Hepatocyte (in vitro differentiated cells): ENCODE measurements at regions not wholly inside any gene's neighbourhood (a gene's known extent, or its start where the extent isn't known, plus 50 kb on each side); places are given as distances from the start of the nearest gene placed in this dataset.
A peak's percentile ranks its signal among the peaks of the same experiment; 100 is the strongest.

Experiments
- DNase-seq: peaks from one replicate; pipeline ENCODE4 v3.0.0-alpha.2; 2016; ENCODE audit warnings: low spot score
- H2AFZ ChIP-seq: fragments of 200-600 bp; sonication (generic); 2 replicates; pipeline ENCODE4 v1.6.0; 2016; ENCODE audit warnings: antibody characterized with exemption, mild to moderate bottlenecking
- H3K27ac ChIP-seq: fragments of 200-600 bp; sonication (generic); 2 replicates; pipeline ENCODE4 v1.5.1; 2016; ENCODE audit warnings: mild to moderate bottlenecking
- H3K27me3 ChIP-seq: fragments of 200-600 bp; sonication (generic); 2 replicates; pipeline ENCODE4 v1.6.1; 2016
- H3K36me3 ChIP-seq: fragments of 200-600 bp; sonication (generic); replicated peaks from 2 replicates; pipeline ENCODE4 v1.5.1; 2016; ENCODE audit warnings: low read depth; ENCODE audit not compliant: insufficient read depth
- H3K4me1 ChIP-seq: fragments of 200-600 bp; sonication (generic); 2 replicates; pipeline ENCODE4 v1.5.1; 2016; ENCODE audit warnings: mild to moderate bottlenecking, moderate library complexity; ENCODE audit not compliant: insufficient read depth
- H3K4me2 ChIP-seq: fragments of 200-600 bp; sonication (generic); 2 replicates; pipeline ENCODE4 v1.6.0; 2016
- H3K4me3 ChIP-seq: fragments of 200-600 bp; sonication (generic); 2 replicates; pipeline ENCODE4 v1.5.1; 2016; ENCODE audit warnings: mild to moderate bottlenecking
- H3K79me2 ChIP-seq: fragments of 200-600 bp; sonication (generic); 2 replicates; pipeline ENCODE4 v1.6.0; 2017; ENCODE audit warnings: mild to moderate bottlenecking
- H3K9me2 ChIP-seq: fragments of 200-600 bp; sonication (generic); replicated peaks from 2 replicates; pipeline ENCODE4 v1.6.0; 2017; ENCODE audit warnings: mild to moderate bottlenecking; ENCODE audit not compliant: insufficient read depth
- H3K9me3 ChIP-seq: fragments of 200-600 bp; sonication (generic); 2 replicates; pipeline ENCODE4 v1.5.1; 2016; ENCODE audit warnings: low read depth, mild to moderate bottlenecking
- H4K20me1 ChIP-seq: fragments of 200-600 bp; sonication (generic); 2 replicates; pipeline ENCODE4 v1.6.0; 2016; ENCODE audit warnings: mild to moderate bottlenecking; ENCODE audit not compliant: insufficient read depth, poor library complexity, severe bottlenecking
- CTCF ChIP-seq: fragments of 200-600 bp; sonication (generic); IDR thresholded peaks from 2 replicates; pipeline ENCODE4 v1.5.1; 2016; ENCODE audit warnings: antibody characterized with exemption, mild to moderate bottlenecking; ENCODE audit not compliant: poor library complexity
- EZH2 ChIP-seq: fragments of 200-600 bp; sonication (generic); IDR thresholded peaks from 2 replicates; pipeline ENCODE4 v1.6.1; 2016; ENCODE audit warnings: antibody characterized with exemption, mild to moderate bottlenecking, borderline replicate concordance
- EZH2phosphoT487 ChIP-seq: fragments of 200-600 bp; sonication (generic); IDR thresholded peaks from one replicate; pipeline ENCODE4 v1.6.1; 2018; ENCODE audit warnings: antibody characterized with exemption, mild to moderate bottlenecking, low read depth, moderate library complexity; ENCODE audit not compliant: unreplicated experiment, severe bottlenecking
- WGBS: methylation state at CpG from one replicate; pipeline ENCODE4 v1.1.6; 2016; ENCODE audit warnings: low lambda C conversion rate; ENCODE audit errors: missing lambda C conversion rate; 5-methylcytosine and 5-hydroxymethylcytosine counted together

DNA sequence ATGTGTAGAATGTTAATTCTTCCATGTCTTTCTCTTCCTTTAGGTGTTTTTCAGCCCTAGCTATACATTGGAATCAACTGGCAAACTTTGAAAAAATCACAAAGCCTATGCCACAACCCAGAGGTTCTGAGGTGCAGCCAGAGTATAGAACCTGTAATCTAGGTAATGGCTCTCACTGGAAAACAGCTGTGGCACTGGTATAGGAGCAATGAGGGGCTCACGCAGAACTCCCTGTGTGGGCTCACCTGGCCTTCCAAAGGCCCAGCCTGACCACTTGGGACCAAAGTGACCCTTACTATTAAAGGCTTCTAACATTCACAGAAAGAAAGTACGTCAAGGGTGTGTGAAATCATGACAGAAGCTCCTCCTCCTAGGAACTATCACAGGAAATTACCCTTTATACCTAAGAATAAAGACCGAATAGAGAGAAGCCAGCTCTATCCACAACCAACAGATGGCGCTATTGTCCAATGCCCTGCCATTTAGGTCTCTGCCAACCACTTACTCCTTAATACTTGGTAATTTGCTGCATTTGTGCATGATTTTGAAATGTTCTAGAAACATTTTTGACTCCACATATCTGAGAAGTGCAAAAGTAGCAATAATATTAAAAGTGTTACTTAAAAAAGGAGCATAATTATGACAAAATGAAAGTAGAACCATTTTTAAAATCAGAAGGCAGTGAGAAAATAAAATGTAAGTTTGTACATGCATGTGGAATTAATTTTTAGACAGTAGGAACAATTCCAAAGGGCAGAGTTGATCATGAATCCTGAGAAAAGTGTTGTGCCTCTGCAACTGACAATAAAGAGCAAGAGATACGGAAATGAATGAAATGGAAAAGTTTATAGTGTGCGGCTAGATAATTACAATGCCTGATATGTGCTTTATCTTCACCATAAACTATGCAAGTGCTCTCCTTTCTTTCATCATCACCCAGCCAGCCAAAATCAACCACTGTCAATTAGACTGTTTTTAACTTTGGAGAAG lies 93.1 kb upstream of the HAO2 start:
- TF ChIP-seq EZH2: no peak
- TF ChIP-seq EZH2phosphoT487: no peak
- TF ChIP-seq CTCF: peak; percentile 76
- H3K9me3 ChIP-seq: no peaks in the 10 kb centered on the region
- 45% methylated on average over 6 of the region's 6 CpGs for WGBS
- no peak overlapping the region for H2AFZ ChIP-seq
- H3K27ac ChIP-seq: no peak overlapping the region
- no peaks in the 10 kb centered on the region for H3K27me3 ChIP-seq
- H3K4me3 ChIP-seq: no peak overlapping the region
- peak; percentile 68 for DNase-seq
- no peaks in the 10 kb centered on the region for H3K36me3 ChIP-seq
- H3K4me1 ChIP-seq: peaks cover 4% of the 10 kb centered on the region
- H3K79me2 ChIP-seq: no peaks in the 10 kb centered on the region
- no peaks in the 10 kb centered on the region for H3K9me2 ChIP-seq
- H4K20me1 ChIP-seq: no peaks in the 10 kb centered on the region
- peak overlapping the region; percentile 2 for H3K4me2 ChIP-seq

GRCh38 chr1:119276558-119276957 lies 92.0 kb upstream of the HAO2 start:
- Histone ChIP-seq H3K27ac (no peak overlapping the region), H3K9me3 (no peaks in the 10 kb centered on the region), H3K79me2 (no peaks in the 10 kb centered on the region), H3K4me1 (peaks cover 4% of the 10 kb centered on the region), H3K4me3 (no peak overlapping the region), H3K36me3 (no peaks in the 10 kb centered on the region), H4K20me1 (no peaks in the 10 kb centered on the region), H2AFZ (no peak overlapping the region), H3K4me2 (no peak overlapping the region), H3K9me2 (no peaks in the 10 kb centered on the region), H3K27me3 (no peaks in the 10 kb centered on the region)
- WGBS: 91% methylated on average over 1 of the region's 1 CpG
- TF ChIP-seq EZH2 (no peak), EZH2phosphoT487 (no peak), CTCF (peak; percentile 32)
- peak; percentile 34 for DNase-seq

- Histone ChIP-seq H4K20me1 (no peaks in the 10 kb centered on the region), H3K36me3 (no peaks in the 10 kb centered on the region), H3K27ac (peak overlapping the region; percentile 40), H3K4me3 (no peak overlapping the region), H3K27me3 (no peaks in the 10 kb centered on the region), H3K79me2 (no peaks in the 10 kb centered on the region), H3K4me2 (no peak overlapping the region), H3K9me2 (no peaks in the 10 kb centered on the region), H3K9me3 (no peaks in the 10 kb centered on the region), H2AFZ (no peak overlapping the region), H3K4me1 (peaks cover 4% of the 10 kb centered on the region)
- DNase-seq: peak; percentile 53
- TF ChIP-seq CTCF (no peak), EZH2phosphoT487 (no peak), EZH2 (no peak)
- 45% methylated on average over 8 of the region's 8 CpGs for WGBS
Measured at GRCh38 chr1:119279456-119280381, 88.9 kb upstream of the HAO2 start.
